GM12878 (cell line): ENCODE measurements at regions not wholly inside any gene's neighbourhood (a gene's known extent, or its start where the extent isn't known, plus 50 kb on each side); places are given as distances from the start of the nearest gene placed in this dataset.

Experiments
- ATAC-seq: fragments of 200-7000 bp; cut with Tn5 transposase; 3 replicates; pipeline ENCODE4 v1.9.1; 2020; ENCODE audit warnings: mild to moderate bottlenecking, moderate library complexity
- BruUV-seq: library from RNA; stranded (reverse); fragments of 400-500 nt; replicated peaks from 2 replicates; lab custom pipeline; 2021; lab: Mats Ljungman, UMichigan
- CTCF ChIA-PET: fragments of 300-600 bp; sonication (Branson Sonifier 250); formaldehyde crosslinking; extraction: SDS; loops from one replicate; lab custom pipeline; 2021; ENCODE audit warnings: inconsistent platforms; lab: Yijun Ruan, JAX
- POLR2A ChIA-PET: fragments of 350-600 bp; formaldehyde crosslinking; extraction: SDS; loops from one replicate; lab custom pipeline; 2021; ENCODE audit warnings: inconsistent platforms; lab: Charles Lee
- RAD21 ChIA-PET: fragments of 300-600 bp; sonication (Branson Sonifier 250); formaldehyde crosslinking; loops from one replicate; lab custom pipeline; 2023; ENCODE audit warnings: antibody characterized with exemption; ENCODE audit not compliant: unreplicated experiment; lab: Charles Lee
- SMC1A ChIA-PET: fragments of 300-600 bp; sonication (Branson Sonifier 250); formaldehyde crosslinking; loops from one replicate; lab custom pipeline; 2023; ENCODE audit not compliant: unreplicated experiment, uncharacterized antibody; lab: Charles Lee
- DNase-seq: peaks from one replicate; pipeline ENCODE4 v3.0.0-alpha.2; 2011; ENCODE audit warnings: low read depth, low spot score
- FAIRE-seq: peaks from 3 replicates; lab custom pipeline; 2011; peaks lifted over from hg19 to GRCh38; lab: Jason Lieb, UNC
- H2AFZ ChIP-seq: 2 replicates; pipeline ENCODE4 v1.6.0; 2011; ENCODE audit warnings: low read depth, low read length, control low read depth; ENCODE audit not compliant: control insufficient read depth
- H3K27ac ChIP-seq: 2 replicates; pipeline ENCODE4 v1.5.1; 2011; ENCODE audit warnings: control low read depth; ENCODE audit not compliant: control insufficient read depth, insufficient read depth
- H3K27me3 ChIP-seq, 2 experiments: replicated peaks in 1 of 2; 2 replicates each; pipeline versions ENCODE4 v1.6.0 to v1.6.1; 2011; ENCODE audit warnings: low read length in 1 of 2; ENCODE audit not compliant: control insufficient read depth in 2 of 2, insufficient read depth in 2 of 2
- H3K36me3 ChIP-seq, 2 experiments: 2 replicates each; pipeline ENCODE4 v1.5.1; 2011; ENCODE audit warnings: low read length in 1 of 2; ENCODE audit not compliant: control insufficient read depth in 2 of 2, insufficient read depth in 2 of 2
- H3K4me1 ChIP-seq: 2 replicates; pipeline ENCODE4 v1.6.1; 2011; ENCODE audit warnings: mild to moderate bottlenecking, low read length, moderate library complexity, mixed read lengths; ENCODE audit not compliant: control insufficient read depth, insufficient read depth
- H3K4me2 ChIP-seq: 2 replicates; pipeline ENCODE4 v1.6.0; 2011; ENCODE audit warnings: control low read depth; ENCODE audit not compliant: control insufficient read depth, insufficient read depth
- H3K4me3 ChIP-seq: fragments of 200-600 bp; sonication (generic); 2 replicates; pipeline ENCODE4 v1.5.1; 2016
- H3K79me2 ChIP-seq: 2 replicates; pipeline ENCODE4 v1.6.0; 2011; ENCODE audit warnings: low read length; ENCODE audit not compliant: control insufficient read depth, insufficient read depth
- H3K9ac ChIP-seq: 2 replicates; pipeline ENCODE4 v1.8.0; 2011; ENCODE audit warnings: low read length, control low read depth, mixed read lengths; ENCODE audit not compliant: control insufficient read depth, insufficient read depth
- H3K9me3 ChIP-seq: replicated peaks from 3 replicates; pipeline ENCODE4 v1.5.1; 2011; ENCODE audit warnings: mild to moderate bottlenecking, low read length; ENCODE audit not compliant: control insufficient read depth, insufficient read depth
- H4K20me1 ChIP-seq: 2 replicates; pipeline ENCODE4 v1.6.0; 2011; ENCODE audit not compliant: control insufficient read depth, insufficient read depth
- BRCA1 ChIP-seq: IDR thresholded peaks from 2 replicates; pipeline ENCODE4 v1.6.1; 2011; ENCODE audit warnings: low read depth, low read length, improper control_type of control experiment
- EP300 ChIP-seq, 2 experiments: fragments of 150-350 bp in 1 of 2; IDR thresholded peaks; 2 replicates each; pipeline ENCODE4 v1.6.1; 2011 to 2012; ENCODE audit warnings: low read depth in 2 of 2, low read length in 2 of 2, borderline replicate concordance in 1 of 2, improper control_type of control experiment in 1 of 2, inconsistent platforms in 1 of 2; ENCODE audit not compliant: control insufficient read depth in 1 of 2
- EZH2 ChIP-seq: IDR thresholded peaks from 2 replicates; pipeline ENCODE4 v1.6.1; 2012; ENCODE audit warnings: low read depth, mild to moderate bottlenecking, control low read depth, inconsistent platforms, low read length, borderline replicate concordance; ENCODE audit not compliant: control insufficient read depth
- IKZF1 ChIP-seq: fragments of 450-650 bp; conservative IDR thresholded peaks from 2 replicates; pipeline ENCODE4 v1.6.1; 2017; ENCODE audit warnings: antibody characterized with exemption, mild to moderate bottlenecking
- IKZF2 ChIP-seq, 2 experiments: fragments of 450-650 bp; IDR thresholded peaks; 2 replicates each; pipeline ENCODE4 v1.6.1; 2017; ENCODE audit warnings: mild to moderate bottlenecking in 2 of 2, moderate library complexity in 2 of 2
- JUND ChIP-seq: IDR thresholded peaks from 2 replicates; pipeline ENCODE4 v1.6.1; 2012; ENCODE audit warnings: low read depth, mild to moderate bottlenecking, low read length, improper control_type of control experiment, moderate library complexity
- MEF2B ChIP-seq: fragments of 450-650 bp; IDR thresholded peaks from 2 replicates; pipeline ENCODE4 v1.6.1; 2018; ENCODE audit warnings: mild to moderate bottlenecking, moderate library complexity; ENCODE audit not compliant: partially characterized antibody, poor library complexity, severe bottlenecking
- MTA3 ChIP-seq: IDR thresholded peaks from 2 replicates; pipeline ENCODE4 v1.6.1; 2012; ENCODE audit warnings: low read length, inconsistent platforms, borderline replicate concordance
- NFYB ChIP-seq: IDR thresholded peaks from 2 replicates; pipeline ENCODE4 v1.6.1; 2011; ENCODE audit warnings: low read depth, mild to moderate bottlenecking, low read length, improper control_type of control experiment, moderate library complexity; ENCODE audit not compliant: insufficient read depth
- PBX3 ChIP-seq: IDR thresholded peaks from 2 replicates; pipeline ENCODE4 v1.6.1; 2011; ENCODE audit warnings: mild to moderate bottlenecking, low read depth, low read length, moderate library complexity; ENCODE audit not compliant: insufficient replicate concordance
- PML ChIP-seq: IDR thresholded peaks from 2 replicates; pipeline ENCODE4 v1.6.1; 2012; ENCODE audit warnings: low read length, inconsistent platforms
- TBL1XR1 ChIP-seq: IDR thresholded peaks from 2 replicates; pipeline ENCODE4 v1.6.1; 2012; ENCODE audit warnings: low read depth, low read length, improper control_type of control experiment
- TCF12 ChIP-seq: IDR thresholded peaks from 2 replicates; pipeline ENCODE4 v1.6.1; 2011; ENCODE audit warnings: low read depth, mild to moderate bottlenecking, low read length
- ZNF24 ChIP-seq: fragments of 450-650 bp; IDR thresholded peaks from 2 replicates; pipeline ENCODE4 v1.6.1; 2017; ENCODE audit warnings: antibody characterized with exemption, mild to moderate bottlenecking
- WGBS: methylation state at CpG from one replicate; pipeline ENCODE4 v1.1.6; 2016; ENCODE audit warnings: low lambda C conversion rate; ENCODE audit not compliant: insufficient replicate concordance, insufficient coverage; ENCODE audit errors: missing lambda C conversion rate; 5-methylcytosine and 5-hydroxymethylcytosine counted together
- in situ Hi-C: fragments of 300-500 bp; cut with MboI; formaldehyde crosslinking; loops from 9 replicates; pipeline ENCODE4 v1.14.3; 2018; ENCODE audit warnings: mixed read lengths
- intact Hi-C: fragments of 100-400 bp; cut with micrococcal nuclease; formaldehyde crosslinking; loops from one replicate; pipeline ENCODE4 v1.14.2; 2022; ENCODE audit not compliant: unreplicated experiment

- WGBS = 17% methylated on average over 7 of the region's 7 CpGs
- Histone ChIP-seq H3K27ac (no peak overlapping the region), H3K79me2 (no peaks in the 10 kb centered on the region), H3K4me3 (no peak overlapping the region), H3K9ac (no peak overlapping the region), H4K20me1 (no peaks in the 10 kb centered on the region), H3K4me1 (no peaks in the 10 kb centered on the region), H3K36me3 (no peaks in the 10 kb centered on the region), H3K9me3 (no peaks in the 10 kb centered on the region), H2AFZ (no peak overlapping the region), H3K27me3 (no peaks in the 10 kb centered on the region), H3K4me2 (no peak overlapping the region)
- ChIA-PET POLR2A (no interaction called here), SMC1A (no interaction called here), CTCF (interaction anchor here (0.6 kb wide), 2 partner anchors 197 to 890 kb away, joined by 3 read pairs; partner anchors contain the start of gene PITRM1), RAD21 (no interaction called here)
- no TSS peak for BruUV-seq
- intact Hi-C loops = no loop called here
- DNase-seq = no peak
- TF ChIP-seq EP300 (IDR thresholded peaks at IDR 0.05; ENCODE audit: borderline replicate concordance in 1 of 2, control insufficient read depth in 1 of 2, low read depth in 2 of 2, low read length in 2 of 2) (no peak), PML (no peak), MEF2B (no peak), BRCA1 (no peak), EZH2 (no peak), ZNF24 (no peak)
- FAIRE-seq = no peak
- in situ Hi-C loops = no loop called here
- no peak for ATAC-seq
Measured at GRCh38 chr10:2282202-2282601, 544.9 kb upstream of the ADARB2 start.

DNA sequence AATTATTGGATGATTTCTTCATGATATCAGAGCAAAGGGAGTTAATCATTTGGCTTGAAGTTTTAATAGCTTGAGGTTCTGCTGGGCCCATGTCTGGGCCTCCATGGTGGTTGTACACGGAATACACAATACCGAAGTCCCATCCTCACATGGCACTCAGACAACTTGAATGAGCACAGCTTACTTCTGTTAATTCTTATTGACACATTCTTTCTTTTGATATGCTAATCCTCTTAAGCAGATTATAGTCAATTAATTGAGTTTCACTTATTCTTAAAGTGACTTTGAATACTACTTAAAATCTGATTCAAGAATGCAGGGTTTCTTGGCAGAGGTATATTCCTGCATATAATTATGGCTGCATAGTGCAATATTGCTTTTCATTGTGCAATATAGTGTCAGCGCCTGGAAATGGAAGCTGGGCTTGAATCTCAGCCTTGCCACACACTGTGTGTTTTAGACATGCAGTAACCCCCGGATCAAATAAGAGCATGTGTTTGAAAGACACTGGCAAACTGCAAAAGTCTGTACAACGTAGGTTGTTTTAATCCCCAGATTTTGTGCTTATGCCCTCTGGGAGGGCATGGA, 543.5 kb upstream of the ADARB2 start:
- CTCF ChIA-PET = interaction anchor here (1.3 kb wide), 1 partner anchor 194 kb away, joined by 3 read pairs; no protein-coding TSS in a partner anchor
- no peaks in the 10 kb centered on the region for H3K27me3 ChIP-seq
- no peak overlapping the region for H3K9ac ChIP-seq
- no peak overlapping the region for H3K4me2 ChIP-seq
- H3K4me1 ChIP-seq = no peaks in the 10 kb centered on the region
- H2AFZ ChIP-seq = no peak overlapping the region
- H4K20me1 ChIP-seq = no peaks in the 10 kb centered on the region
- RAD21 ChIA-PET = no interaction called here
- H3K36me3 ChIP-seq = no peaks in the 10 kb centered on the region
- no peak for DNase-seq
- H3K9me3 ChIP-seq = no peaks in the 10 kb centered on the region
- FAIRE-seq = no peak
- H3K79me2 ChIP-seq = no peaks in the 10 kb centered on the region
- POLR2A ChIA-PET = no interaction called here
- H3K27ac ChIP-seq = no peak overlapping the region
- no peak for ATAC-seq
- H3K4me3 ChIP-seq = no peak overlapping the region
- SMC1A ChIA-PET = no interaction called here
- 4% methylated on average over 5 of the region's 5 CpGs for WGBS
- in situ Hi-C loops = no loop called here
- BruUV-seq = no TSS peak
- intact Hi-C loops = no loop called here
- TF ChIP-seq IKZF2 (IDR thresholded peaks at IDR 0.05) (no peak), JUND (no peak), TCF12 (no peak), PBX3 (no peak), MTA3 (no peak), TBL1XR1 (no peak), IKZF1 (no peak), NFYB (no peak)
